ENCODE measurements at regions not wholly inside any gene's neighbourhood (a gene's known extent, or its start where the extent isn't known, plus 50 kb on each side); places are given as distances from the start of the nearest gene placed in this dataset.

DNA sequence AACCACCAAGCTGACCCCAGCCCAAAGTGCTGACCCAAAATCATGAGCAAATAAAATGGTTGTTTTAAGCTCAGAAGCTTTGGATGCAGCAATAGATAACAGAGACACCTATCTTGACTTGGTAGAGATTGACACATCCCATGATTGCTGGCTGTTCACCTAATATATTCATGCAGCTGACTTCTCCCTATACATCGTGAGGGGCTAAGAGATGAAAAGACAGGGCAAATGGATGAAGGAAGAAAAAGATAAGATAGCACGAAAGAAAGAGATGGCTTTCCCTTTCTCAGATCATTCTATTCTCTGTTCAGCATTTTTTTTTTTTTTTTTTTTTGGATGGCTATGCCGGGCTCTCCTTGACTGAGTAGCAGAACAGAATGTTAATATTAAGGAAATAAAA lies 141.5 kb upstream of the ADAMTS9 start:
- Histone ChIP-seq H3K27ac (ENCODE audit: insufficient read depth, low read depth, low read length, poor library complexity, severe bottlenecking) (no peak overlapping the region), H3K4me3 (ENCODE audit: insufficient read depth, low read depth, low read length) (no peak overlapping the region), H3K27me3 (ENCODE audit: control insufficient read depth, insufficient read depth, low read length, poor library complexity, severe bottlenecking) (no peaks in the 10 kb centered on the region), H3K36me3 (ENCODE audit: control insufficient read depth, insufficient read depth, low read length) (no peaks in the 10 kb centered on the region), H3K4me1 (ENCODE audit: control insufficient read depth, insufficient read depth, low read length) (no peaks in the 10 kb centered on the region), H3K9me3 (ENCODE audit: control insufficient read depth, low read length) (no peaks in the 10 kb centered on the region)
- 93% methylated on average over 2 of the region's 3 CpGs; no CpG with 5 or more reads in 1 of the 2 experiments for whole genome bisulfite sequencing, 2 experiments

- Histone ChIP-seq H3K27me3 (ENCODE audit: control insufficient read depth, insufficient read depth, low read length, poor library complexity, severe bottlenecking) (no peaks in the 10 kb centered on the region), H3K9me3 (ENCODE audit: control insufficient read depth, low read length) (no peaks in the 10 kb centered on the region), H3K4me3 (ENCODE audit: insufficient read depth, low read depth, low read length) (no peak overlapping the region), H3K27ac (ENCODE audit: insufficient read depth, low read depth, low read length, poor library complexity, severe bottlenecking) (no peak overlapping the region), H3K4me1 (ENCODE audit: control insufficient read depth, insufficient read depth, low read length) (no peaks in the 10 kb centered on the region), H3K36me3 (ENCODE audit: control insufficient read depth, insufficient read depth, low read length) (no peaks in the 10 kb centered on the region)
These were observed 140.5 kb upstream of the ADAMTS9 start for GRCh38 chr3:64828276-64828675.

DNA sequence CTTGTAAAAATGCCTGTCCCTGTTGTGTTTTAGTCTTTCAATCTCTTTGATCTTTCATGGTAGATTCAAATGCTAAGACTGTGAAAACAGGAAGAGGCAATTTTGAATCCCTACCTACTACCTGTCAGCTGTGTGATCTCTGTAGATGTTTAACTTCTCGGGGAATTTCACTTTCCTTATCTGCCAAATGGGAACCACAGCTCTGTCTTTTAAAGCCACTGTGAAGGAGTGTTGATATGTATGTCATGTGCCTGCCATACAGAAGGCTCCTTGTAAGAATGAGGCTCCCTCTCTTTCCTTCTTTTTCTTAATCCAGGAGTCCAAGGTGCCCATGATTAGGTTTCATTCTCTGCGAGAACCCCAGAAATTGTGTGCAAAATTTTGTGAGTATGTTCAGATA lies 139.6 kb upstream of the ADAMTS9 start:
- WGBS, 2 experiments: 80% methylated on average over 1 of the region's 2 CpGs; no CpG with 5 or more reads in 1 of the 2 experiments
- Histone ChIP-seq H3K9me3 (ENCODE audit: control insufficient read depth, low read length) (no peaks in the 10 kb centered on the region), H3K4me1 (ENCODE audit: control insufficient read depth, insufficient read depth, low read length) (no peaks in the 10 kb centered on the region), H3K27ac (ENCODE audit: insufficient read depth, low read depth, low read length, poor library complexity, severe bottlenecking) (no peak overlapping the region), H3K4me3 (ENCODE audit: insufficient read depth, low read depth, low read length) (no peak overlapping the region), H3K27me3 (ENCODE audit: control insufficient read depth, insufficient read depth, low read length, poor library complexity, severe bottlenecking) (no peaks in the 10 kb centered on the region), H3K36me3 (ENCODE audit: control insufficient read depth, insufficient read depth, low read length) (no peaks in the 10 kb centered on the region)

- no peak overlapping the region for H3K27ac ChIP-seq (ENCODE audit: insufficient read depth, low read depth, low read length, poor library complexity, severe bottlenecking)
- no peaks in the 10 kb centered on the region for H3K9me3 ChIP-seq (ENCODE audit: control insufficient read depth, low read length)
- H3K36me3 ChIP-seq (ENCODE audit: control insufficient read depth, insufficient read depth, low read length): no peaks in the 10 kb centered on the region
- no peaks in the 10 kb centered on the region for H3K4me1 ChIP-seq (ENCODE audit: control insufficient read depth, insufficient read depth, low read length)
- no peak overlapping the region for H3K4me3 ChIP-seq (ENCODE audit: insufficient read depth, low read depth, low read length)
- H3K27me3 ChIP-seq (ENCODE audit: control insufficient read depth, insufficient read depth, low read length, poor library complexity, severe bottlenecking): no peaks in the 10 kb centered on the region
These were observed 139.2 kb upstream of the ADAMTS9 start for GRCh38 chr3:64827019-64827418.

DNA sequence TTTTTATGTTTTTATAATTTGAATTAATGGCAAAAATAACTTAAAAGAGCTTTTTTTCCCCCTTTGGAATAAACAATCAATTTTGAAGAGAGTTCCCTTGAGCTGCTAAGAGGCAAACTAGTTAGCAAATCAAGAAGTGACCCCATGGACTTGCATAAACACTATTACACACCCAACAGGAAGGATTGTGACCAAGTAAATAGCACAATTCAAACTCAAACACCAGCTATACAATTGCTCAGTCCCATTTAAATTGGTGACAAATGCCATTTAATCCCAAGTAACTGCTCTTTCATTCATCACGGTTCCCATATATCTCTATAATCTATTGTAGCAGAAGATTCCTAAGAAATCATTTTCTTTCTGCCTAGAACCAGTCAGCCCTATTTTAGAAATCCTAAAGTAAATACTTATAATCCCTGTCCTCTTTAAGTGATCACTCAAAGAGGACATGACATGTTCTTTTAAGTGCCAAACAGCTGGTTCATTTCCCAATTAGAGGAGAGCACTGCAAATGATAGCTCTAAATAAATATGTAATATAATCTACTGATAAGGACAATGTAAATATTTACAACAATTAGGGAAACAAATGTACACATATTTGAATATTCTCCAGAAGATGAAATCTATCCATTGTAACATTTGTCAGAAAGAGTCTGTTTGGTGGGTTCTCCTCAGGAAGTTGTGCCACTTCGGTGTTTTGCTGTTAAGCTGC lies 137.8 kb upstream of the ADAMTS9 start:
- Histone ChIP-seq H3K27me3 (ENCODE audit: control insufficient read depth, insufficient read depth, low read length, poor library complexity, severe bottlenecking) (no peaks in the 10 kb centered on the region), H3K36me3 (ENCODE audit: control insufficient read depth, insufficient read depth, low read length) (no peaks in the 10 kb centered on the region)
- 71 to 76% methylated on average over 2 of the region's 2 CpGs for WGBS, 2 experiments

GRCh38 chr3:64824394-64824909 lies 136.7 kb upstream of the ADAMTS9 start:
- H3K4me3 ChIP-seq (ENCODE audit: insufficient read depth, low read depth, low read length): no peak overlapping the region
- WGBS, 2 experiments: 90 to 95% methylated on average over 4 of the region's 4 CpGs
- H3K27ac ChIP-seq (ENCODE audit: insufficient read depth, low read depth, low read length, poor library complexity, severe bottlenecking): no peak overlapping the region
- no peaks in the 10 kb centered on the region for H3K27me3 ChIP-seq (ENCODE audit: control insufficient read depth, insufficient read depth, low read length, poor library complexity, severe bottlenecking)
- H3K36me3 ChIP-seq (ENCODE audit: control insufficient read depth, insufficient read depth, low read length): no peaks in the 10 kb centered on the region
- H3K4me1 ChIP-seq (ENCODE audit: control insufficient read depth, insufficient read depth, low read length): no peaks in the 10 kb centered on the region
- H3K9me3 ChIP-seq (ENCODE audit: control insufficient read depth, low read length): no peaks in the 10 kb centered on the region

More for the DNA sequence above, 137.8 kb upstream of the ADAMTS9 start:
- no peak overlapping the region for H3K4me3 ChIP-seq (ENCODE audit: insufficient read depth, low read depth, low read length)
- H3K4me1 ChIP-seq (ENCODE audit: control insufficient read depth, insufficient read depth, low read length): no peaks in the 10 kb centered on the region
- H3K9me3 ChIP-seq (ENCODE audit: control insufficient read depth, low read length): no peaks in the 10 kb centered on the region
- H3K27ac ChIP-seq (ENCODE audit: insufficient read depth, low read depth, low read length, poor library complexity, severe bottlenecking): no peak overlapping the region

- Histone ChIP-seq H3K4me3 (ENCODE audit: insufficient read depth, low read depth, low read length) (no peak overlapping the region), H3K4me1 (ENCODE audit: control insufficient read depth, insufficient read depth, low read length) (peaks cover 20% of the 10 kb centered on the region), H3K9me3 (ENCODE audit: control insufficient read depth, low read length) (no peaks in the 10 kb centered on the region), H3K27ac (ENCODE audit: insufficient read depth, low read depth, low read length, poor library complexity, severe bottlenecking) (no peak overlapping the region), H3K27me3 (ENCODE audit: control insufficient read depth, insufficient read depth, low read length, poor library complexity, severe bottlenecking) (no peaks in the 10 kb centered on the region), H3K36me3 (ENCODE audit: control insufficient read depth, insufficient read depth, low read length) (no peaks in the 10 kb centered on the region)
- 81 to 94% methylated on average over 1 of the region's 1 CpG for WGBS, 2 experiments
These were observed 130.4 kb upstream of the ADAMTS9 start for GRCh38 chr3:64818196-64818595.

- H3K9me3 ChIP-seq (ENCODE audit: control insufficient read depth, low read length): no peaks in the 10 kb centered on the region
- WGBS, 2 experiments: 95 to 100% methylated on average over 1 of the region's 1 CpG
- no peaks in the 10 kb centered on the region for H3K27me3 ChIP-seq (ENCODE audit: control insufficient read depth, insufficient read depth, low read length, poor library complexity, severe bottlenecking)
- no peak overlapping the region for H3K27ac ChIP-seq (ENCODE audit: insufficient read depth, low read depth, low read length, poor library complexity, severe bottlenecking)
- no peak overlapping the region for H3K4me3 ChIP-seq (ENCODE audit: insufficient read depth, low read depth, low read length)
- H3K36me3 ChIP-seq (ENCODE audit: control insufficient read depth, insufficient read depth, low read length): no peaks in the 10 kb centered on the region
- H3K4me1 ChIP-seq (ENCODE audit: control insufficient read depth, insufficient read depth, low read length): peaks cover 20% of the 10 kb centered on the region
These were observed 128.6 kb upstream of the ADAMTS9 start for GRCh38 chr3:64816355-64816754.

GRCh38 chr3:64815789-64816188 lies 128.0 kb upstream of the ADAMTS9 start:
- Histone ChIP-seq H3K27me3 (ENCODE audit: control insufficient read depth, insufficient read depth, low read length, poor library complexity, severe bottlenecking) (no peaks in the 10 kb centered on the region), H3K4me1 (ENCODE audit: control insufficient read depth, insufficient read depth, low read length) (peaks cover 20% of the 10 kb centered on the region), H3K36me3 (ENCODE audit: control insufficient read depth, insufficient read depth, low read length) (no peaks in the 10 kb centered on the region), H3K27ac (ENCODE audit: insufficient read depth, low read depth, low read length, poor library complexity, severe bottlenecking) (no peak overlapping the region), H3K4me3 (ENCODE audit: insufficient read depth, low read depth, low read length) (no peak overlapping the region), H3K9me3 (ENCODE audit: control insufficient read depth, low read length) (no peaks in the 10 kb centered on the region)
- WGBS, 2 experiments: 82 to 83% methylated on average over 4 of the region's 4 CpGs

DNA sequence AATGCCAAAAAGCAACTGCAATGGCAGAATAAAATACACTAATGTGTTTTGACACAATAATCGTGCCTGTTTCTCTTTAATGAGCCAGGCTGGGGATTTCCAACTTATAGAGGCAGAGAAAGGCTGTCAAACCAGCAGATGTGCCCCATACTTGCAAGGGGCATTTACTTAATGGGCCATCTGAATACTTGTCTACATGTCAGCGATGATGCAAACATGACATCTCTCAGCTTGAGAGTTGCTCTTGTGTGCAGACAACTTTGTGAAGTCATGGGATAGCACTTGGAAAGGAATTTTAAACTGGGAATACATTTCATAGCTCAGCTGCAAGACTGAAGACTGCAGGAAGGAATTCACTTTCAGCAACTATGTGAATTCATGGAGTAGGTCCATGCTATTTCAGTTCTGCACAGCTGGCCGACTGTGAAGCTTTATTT lies 127.4 kb upstream of the ADAMTS9 start:
- WGBS, 2 experiments: 92% methylated on average over 3 of the region's 3 CpGs
- Histone ChIP-seq H3K4me1 (ENCODE audit: control insufficient read depth, insufficient read depth, low read length) (peaks cover 20% of the 10 kb centered on the region), H3K27ac (ENCODE audit: insufficient read depth, low read depth, low read length, poor library complexity, severe bottlenecking) (no peak overlapping the region), H3K36me3 (ENCODE audit: control insufficient read depth, insufficient read depth, low read length) (no peaks in the 10 kb centered on the region), H3K9me3 (ENCODE audit: control insufficient read depth, low read length) (no peaks in the 10 kb centered on the region), H3K4me3 (ENCODE audit: insufficient read depth, low read depth, low read length) (no peak overlapping the region), H3K27me3 (ENCODE audit: control insufficient read depth, insufficient read depth, low read length, poor library complexity, severe bottlenecking) (no peaks in the 10 kb centered on the region)

Measured in ectodermal cell (in vitro differentiated cells).